HEK293 (cell line): ENCODE measurements at regions not wholly inside any gene's neighbourhood (a gene's known extent, or its start where the extent isn't known, plus 50 kb on each side); places are given as distances from the start of the nearest gene placed in this dataset.

ENCODE experiments used
- BCL11A ChIP-seq: fragments of 450-650 bp; formaldehyde crosslinking; IDR thresholded peaks from 2 replicates; pipeline ENCODE4 v1.5.1; 2016; ENCODE audit warnings: low read depth, missing biosample characterization, missing genetic modification characterization
- IKZF3 ChIP-seq: fragments of 450-650 bp; IDR thresholded peaks from 2 replicates; pipeline ENCODE4 v1.5.0; 2018; ENCODE audit warnings: missing biosample characterization, mild to moderate bottlenecking, missing genetic modification characterization, moderate library complexity
- KLF1 ChIP-seq: fragments of 450-650 bp; formaldehyde crosslinking; IDR thresholded peaks from 2 replicates; pipeline ENCODE4 v1.5.1; 2016; ENCODE audit warnings: missing biosample characterization, missing genetic modification characterization
- YY1 ChIP-seq: fragments of 450-650 bp; formaldehyde crosslinking; IDR thresholded peaks from 2 replicates; pipeline ENCODE4 v1.5.1; 2018; ENCODE audit warnings: missing biosample characterization, missing genetic modification characterization
- ZBTB7A ChIP-seq: fragments of 450-650 bp; formaldehyde crosslinking; IDR thresholded peaks from 2 replicates; pipeline ENCODE4 v1.5.1; 2016; ENCODE audit warnings: low read depth, missing biosample characterization, missing genetic modification characterization
- ZNF239 ChIP-seq: fragments of 450-650 bp; formaldehyde crosslinking; IDR thresholded peaks from 2 replicates; pipeline ENCODE4 v1.5.1; 2016; ENCODE audit warnings: missing biosample characterization, missing genetic modification characterization
- ZNF311 ChIP-seq: fragments of 450-650 bp; formaldehyde crosslinking; IDR thresholded peaks from 2 replicates; pipeline ENCODE4 v1.5.1; 2017; ENCODE audit warnings: missing biosample characterization, missing genetic modification characterization, borderline replicate concordance
- ZNF561 ChIP-seq: fragments of 450-650 bp; IDR thresholded peaks from 2 replicates; pipeline ENCODE4 v1.5.1; 2018; ENCODE audit warnings: missing biosample characterization, missing genetic modification characterization, borderline replicate concordance
- ZNF785 ChIP-seq: fragments of 450-650 bp; formaldehyde crosslinking; IDR thresholded peaks from 2 replicates; pipeline ENCODE4 v1.5.1; 2016; ENCODE audit warnings: missing biosample characterization, missing genetic modification characterization
- TF ChIP-seq, protein P1 (sequence below): fragments of 450-650 bp; formaldehyde crosslinking; IDR thresholded peaks from 2 replicates; pipeline ENCODE4 v1.5.1; 2016; ENCODE audit warnings: missing biosample characterization, missing genetic modification characterization
- TF ChIP-seq, protein P2 (sequence below): fragments of 450-650 bp; formaldehyde crosslinking; conservative IDR thresholded peaks from 2 replicates; pipeline ENCODE4 v1.5.1; 2016; ENCODE audit warnings: low read depth, missing biosample characterization, missing genetic modification characterization
- TF ChIP-seq, protein P3 (sequence below): fragments of 450-650 bp; formaldehyde crosslinking; IDR thresholded peaks from 2 replicates; pipeline ENCODE4 v1.5.1; 2016; ENCODE audit warnings: missing biosample characterization, missing genetic modification characterization, low read depth
- TF ChIP-seq, protein P4 (sequence below): fragments of 450-650 bp; formaldehyde crosslinking; IDR thresholded peaks from 2 replicates; pipeline ENCODE4 v1.5.1; 2016; ENCODE audit warnings: missing biosample characterization, missing genetic modification characterization, low read depth
- TF ChIP-seq, protein P5 (sequence below): fragments of 450-650 bp; formaldehyde crosslinking; IDR thresholded peaks from 2 replicates; pipeline ENCODE4 v1.5.1; 2016; ENCODE audit warnings: missing biosample characterization, missing genetic modification characterization

DNA sequence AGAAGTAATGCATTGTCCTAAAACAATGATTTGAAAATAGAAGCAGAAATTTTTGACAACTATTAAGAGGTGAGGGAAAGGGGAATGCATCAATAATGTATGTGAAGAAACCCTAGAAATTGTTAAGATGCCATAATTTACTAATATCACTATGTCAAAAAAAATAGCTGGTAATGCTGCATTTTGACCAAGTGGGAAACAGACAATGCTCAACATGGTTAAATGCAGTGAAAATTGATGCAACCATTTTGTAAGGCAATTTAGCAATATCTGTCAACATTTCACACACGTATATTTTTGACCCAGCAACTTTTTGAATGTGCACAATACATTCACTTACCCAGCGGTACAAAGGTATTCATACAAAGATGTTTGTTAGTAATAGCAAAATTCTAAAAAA, 381.6 kb downstream of the CDH11 start:
- TF ChIP-seq KLF1, result no peak
- TF ChIP-seq, protein P1, sequence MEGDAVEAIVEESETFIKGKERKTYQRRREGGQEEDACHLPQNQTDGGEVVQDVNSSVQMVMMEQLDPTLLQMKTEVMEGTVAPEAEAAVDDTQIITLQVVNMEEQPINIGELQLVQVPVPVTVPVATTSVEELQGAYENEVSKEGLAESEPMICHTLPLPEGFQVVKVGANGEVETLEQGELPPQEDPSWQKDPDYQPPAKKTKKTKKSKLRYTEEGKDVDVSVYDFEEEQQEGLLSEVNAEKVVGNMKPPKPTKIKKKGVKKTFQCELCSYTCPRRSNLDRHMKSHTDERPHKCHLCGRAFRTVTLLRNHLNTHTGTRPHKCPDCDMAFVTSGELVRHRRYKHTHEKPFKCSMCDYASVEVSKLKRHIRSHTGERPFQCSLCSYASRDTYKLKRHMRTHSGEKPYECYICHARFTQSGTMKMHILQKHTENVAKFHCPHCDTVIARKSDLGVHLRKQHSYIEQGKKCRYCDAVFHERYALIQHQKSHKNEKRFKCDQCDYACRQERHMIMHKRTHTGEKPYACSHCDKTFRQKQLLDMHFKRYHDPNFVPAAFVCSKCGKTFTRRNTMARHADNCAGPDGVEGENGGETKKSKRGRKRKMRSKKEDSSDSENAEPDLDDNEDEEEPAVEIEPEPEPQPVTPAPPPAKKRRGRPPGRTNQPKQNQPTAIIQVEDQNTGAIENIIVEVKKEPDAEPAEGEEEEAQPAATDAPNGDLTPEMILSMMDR, result no peak
- TF ChIP-seq ZNF311 (tag by site-specific recombination), result no peak
- TF ChIP-seq ZNF239 (tag by site-specific recombination), result no peak
- TF ChIP-seq IKZF3, result no peak
- TF ChIP-seq ZNF785 (tag by site-specific recombination), result no peak
- TF ChIP-seq YY1, result no peak
- TF ChIP-seq BCL11A (tag by site-specific recombination), result no peak
- TF ChIP-seq, protein P2, sequence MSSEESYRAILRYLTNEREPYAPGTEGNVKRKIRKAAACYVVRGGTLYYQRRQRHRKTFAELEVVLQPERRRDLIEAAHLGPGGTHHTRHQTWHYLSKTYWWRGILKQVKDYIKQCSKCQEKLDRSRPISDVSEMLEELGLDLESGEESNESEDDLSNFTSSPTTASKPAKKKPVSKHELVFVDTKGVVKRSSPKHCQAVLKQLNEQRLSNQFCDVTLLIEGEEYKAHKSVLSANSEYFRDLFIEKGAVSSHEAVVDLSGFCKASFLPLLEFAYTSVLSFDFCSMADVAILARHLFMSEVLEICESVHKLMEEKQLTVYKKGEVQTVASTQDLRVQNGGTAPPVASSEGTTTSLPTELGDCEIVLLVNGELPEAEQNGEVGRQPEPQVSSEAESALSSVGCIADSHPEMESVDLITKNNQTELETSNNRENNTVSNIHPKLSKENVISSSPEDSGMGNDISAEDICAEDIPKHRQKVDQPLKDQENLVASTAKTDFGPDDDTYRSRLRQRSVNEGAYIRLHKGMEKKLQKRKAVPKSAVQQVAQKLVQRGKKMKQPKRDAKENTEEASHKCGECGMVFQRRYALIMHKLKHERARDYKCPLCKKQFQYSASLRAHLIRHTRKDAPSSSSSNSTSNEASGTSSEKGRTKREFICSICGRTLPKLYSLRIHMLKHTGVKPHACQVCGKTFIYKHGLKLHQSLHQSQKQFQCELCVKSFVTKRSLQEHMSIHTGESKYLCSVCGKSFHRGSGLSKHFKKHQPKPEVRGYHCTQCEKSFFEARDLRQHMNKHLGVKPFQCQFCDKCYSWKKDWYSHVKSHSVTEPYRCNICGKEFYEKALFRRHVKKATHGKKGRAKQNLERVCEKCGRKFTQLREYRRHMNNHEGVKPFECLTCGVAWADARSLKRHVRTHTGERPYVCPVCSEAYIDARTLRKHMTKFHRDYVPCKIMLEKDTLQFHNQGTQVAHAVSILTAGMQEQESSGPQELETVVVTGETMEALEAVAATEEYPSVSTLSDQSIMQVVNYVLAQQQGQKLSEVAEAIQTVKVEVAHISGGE (tag by site-specific recombination), result no peak
- TF ChIP-seq, protein P3, sequence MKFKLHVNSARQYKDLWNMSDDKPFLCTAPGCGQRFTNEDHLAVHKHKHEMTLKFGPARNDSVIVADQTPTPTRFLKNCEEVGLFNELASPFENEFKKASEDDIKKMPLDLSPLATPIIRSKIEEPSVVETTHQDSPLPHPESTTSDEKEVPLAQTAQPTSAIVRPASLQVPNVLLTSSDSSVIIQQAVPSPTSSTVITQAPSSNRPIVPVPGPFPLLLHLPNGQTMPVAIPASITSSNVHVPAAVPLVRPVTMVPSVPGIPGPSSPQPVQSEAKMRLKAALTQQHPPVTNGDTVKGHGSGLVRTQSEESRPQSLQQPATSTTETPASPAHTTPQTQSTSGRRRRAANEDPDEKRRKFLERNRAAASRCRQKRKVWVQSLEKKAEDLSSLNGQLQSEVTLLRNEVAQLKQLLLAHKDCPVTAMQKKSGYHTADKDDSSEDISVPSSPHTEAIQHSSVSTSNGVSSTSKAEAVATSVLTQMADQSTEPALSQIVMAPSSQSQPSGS (tag by site-specific recombination), result no peak
- no peak for TF ChIP-seq ZBTB7A (tag by site-specific recombination)
- TF ChIP-seq ZNF561 (tag by site-specific recombination), result no peak
- TF ChIP-seq, protein P4, sequence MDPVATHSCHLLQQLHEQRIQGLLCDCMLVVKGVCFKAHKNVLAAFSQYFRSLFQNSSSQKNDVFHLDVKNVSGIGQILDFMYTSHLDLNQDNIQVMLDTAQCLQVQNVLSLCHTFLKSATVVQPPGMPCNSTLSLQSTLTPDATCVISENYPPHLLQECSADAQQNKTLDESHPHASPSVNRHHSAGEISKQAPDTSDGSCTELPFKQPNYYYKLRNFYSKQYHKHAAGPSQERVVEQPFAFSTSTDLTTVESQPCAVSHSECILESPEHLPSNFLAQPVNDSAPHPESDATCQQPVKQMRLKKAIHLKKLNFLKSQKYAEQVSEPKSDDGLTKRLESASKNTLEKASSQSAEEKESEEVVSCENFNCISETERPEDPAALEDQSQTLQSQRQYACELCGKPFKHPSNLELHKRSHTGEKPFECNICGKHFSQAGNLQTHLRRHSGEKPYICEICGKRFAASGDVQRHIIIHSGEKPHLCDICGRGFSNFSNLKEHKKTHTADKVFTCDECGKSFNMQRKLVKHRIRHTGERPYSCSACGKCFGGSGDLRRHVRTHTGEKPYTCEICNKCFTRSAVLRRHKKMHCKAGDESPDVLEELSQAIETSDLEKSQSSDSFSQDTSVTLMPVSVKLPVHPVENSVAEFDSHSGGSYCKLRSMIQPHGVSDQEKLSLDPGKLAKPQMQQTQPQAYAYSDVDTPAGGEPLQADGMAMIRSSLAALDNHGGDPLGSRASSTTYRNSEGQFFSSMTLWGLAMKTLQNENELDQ, result no peak
- TF ChIP-seq, protein P5, sequence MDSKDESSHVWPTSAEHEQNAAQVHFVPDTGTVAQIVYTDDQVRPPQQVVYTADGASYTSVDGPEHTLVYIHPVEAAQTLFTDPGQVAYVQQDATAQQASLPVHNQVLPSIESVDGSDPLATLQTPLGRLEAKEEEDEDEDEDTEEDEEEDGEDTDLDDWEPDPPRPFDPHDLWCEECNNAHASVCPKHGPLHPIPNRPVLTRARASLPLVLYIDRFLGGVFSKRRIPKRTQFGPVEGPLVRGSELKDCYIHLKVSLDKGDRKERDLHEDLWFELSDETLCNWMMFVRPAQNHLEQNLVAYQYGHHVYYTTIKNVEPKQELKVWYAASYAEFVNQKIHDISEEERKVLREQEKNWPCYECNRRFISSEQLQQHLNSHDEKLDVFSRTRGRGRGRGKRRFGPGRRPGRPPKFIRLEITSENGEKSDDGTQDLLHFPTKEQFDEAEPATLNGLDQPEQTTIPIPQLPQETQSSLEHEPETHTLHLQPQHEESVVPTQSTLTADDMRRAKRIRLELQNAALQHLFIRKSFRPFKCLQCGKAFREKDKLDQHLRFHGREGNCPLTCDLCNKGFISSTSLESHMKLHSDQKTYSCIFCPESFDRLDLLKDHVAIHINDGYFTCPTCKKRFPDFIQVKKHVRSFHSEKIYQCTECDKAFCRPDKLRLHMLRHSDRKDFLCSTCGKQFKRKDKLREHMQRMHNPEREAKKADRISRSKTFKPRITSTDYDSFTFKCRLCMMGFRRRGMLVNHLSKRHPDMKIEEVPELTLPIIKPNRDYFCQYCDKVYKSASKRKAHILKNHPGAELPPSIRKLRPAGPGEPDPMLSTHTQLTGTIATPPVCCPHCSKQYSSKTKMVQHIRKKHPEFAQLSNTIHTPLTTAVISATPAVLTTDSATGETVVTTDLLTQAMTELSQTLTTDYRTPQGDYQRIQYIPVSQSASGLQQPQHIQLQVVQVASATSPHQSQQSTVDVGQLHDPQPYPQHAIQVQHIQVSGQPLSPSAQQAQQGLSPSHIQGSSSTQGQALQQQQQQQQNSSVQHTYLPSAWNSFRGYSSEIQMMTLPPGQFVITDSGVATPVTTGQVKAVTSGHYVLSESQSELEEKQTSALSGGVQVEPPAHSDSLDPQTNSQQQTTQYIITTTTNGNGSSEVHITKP (tag by site-specific recombination), result no peak
